Uterus (tissue), 3 donors: ENCODE measurements at regions not wholly inside any gene's neighbourhood (a gene's known extent, or its start where the extent isn't known, plus 50 kb on each side); places are given as distances from the start of the nearest gene placed in this dataset.

Experiments
- DNase-seq, 2 donors: peaks; one replicate each; pipeline ENCODE4 v3.0.0-alpha.2; 2019 to 2020
- H3K27ac ChIP-seq, 2 donors: fragments of 200-600 bp; sonication (generic); 1 replicate in 1 of 2; 2 replicates in 1 of 2; pipeline ENCODE4 v1.5.1; 2016 to 2018
- H3K27me3 ChIP-seq, 2 donors: fragments of 200-600 bp; sonication (generic); one replicate each; pipeline ENCODE4 v1.5.1; 2018 to 2019; ENCODE audit warnings: control low read depth in 1 of 2
- H3K36me3 ChIP-seq, 2 donors: fragments of 200-600 bp; sonication (generic); one replicate each; pipeline ENCODE4 v1.5.1; 2019; ENCODE audit warnings: control low read depth in 1 of 2
- H3K4me1 ChIP-seq, 2 donors: fragments of 200-600 bp; sonication (generic); one replicate each; pipeline ENCODE4 v1.5.1; 2018 to 2019; ENCODE audit warnings: control low read depth in 1 of 2
- H3K4me3 ChIP-seq, 2 donors: fragments of 200-600 bp; sonication (generic); 1 replicate in 1 of 2; 2 replicates in 1 of 2; pipeline ENCODE4 v1.5.1; 2018 to 2019; ENCODE audit warnings: mild to moderate bottlenecking in 1 of 2
- H3K9me3 ChIP-seq, 2 donors: fragments of 200-600 bp; sonication (generic); one replicate each; pipeline ENCODE4 v1.5.1; 2019; ENCODE audit warnings: control low read depth in 1 of 2
- POLR2A ChIP-seq, 2 donors: fragments of 450-650 bp; IDR thresholded peaks; one replicate each; pipeline ENCODE4 v1.6.1; 2016; ENCODE audit warnings: antibody characterized with exemption in 2 of 2, mild to moderate bottlenecking in 1 of 2, moderate library complexity in 1 of 2
- intact Hi-C: fragments of 100-400 bp; cut with DNase I; formaldehyde crosslinking; loops from one replicate; pipeline ENCODE4 v1.15.1; 2023; ENCODE audit warnings: low total_unique reads
- TF ChIP-seq, protein P1 (sequence below), 4 experiments: fragments of 200-600 bp in 2 of 4; fragments of 450-650 bp in 2 of 4; sonication (generic) in 2 of 4; IDR thresholded peaks; one replicate each; pipeline ENCODE4 v1.5.1; 2016 to 2019; ENCODE audit warnings: antibody characterized with exemption in 4 of 4, mild to moderate bottlenecking in 2 of 4, moderate library complexity in 1 of 4
- donor health status: DM: yes; HTN: yes; CAD: no.

DNA sequence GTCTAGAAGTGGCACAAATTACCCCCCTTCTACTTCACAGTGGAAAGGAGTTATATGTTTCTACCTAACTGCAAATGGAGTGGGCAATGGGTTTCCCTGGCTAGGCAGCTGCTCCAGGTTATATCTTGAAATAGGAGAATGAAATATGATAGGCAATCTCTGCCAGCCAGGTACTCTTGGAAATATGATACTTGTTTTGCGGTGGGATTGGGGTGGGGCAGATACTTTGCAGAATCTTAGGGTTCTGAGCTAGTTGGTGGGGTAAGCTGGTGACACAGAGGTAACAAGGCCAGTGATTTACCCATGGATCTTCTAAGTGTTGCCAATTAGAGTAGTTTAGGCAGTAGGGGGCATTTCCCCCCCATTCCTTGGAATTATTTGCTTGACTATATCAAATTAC is 140.1 kb downstream of the ATP23 start:
- no peak for DNase-seq
- Histone ChIP-seq H3K36me3 (no peaks in the 10 kb centered on the region), H3K9me3 (no peaks in the 10 kb centered on the region), H3K27ac (no peak overlapping the region), H3K27me3 (no peaks in the 10 kb centered on the region), H3K4me1 (no peaks in the 10 kb centered on the region), H3K4me3 (no peak overlapping the region)
- intact Hi-C loops = no loop called here
- TF ChIP-seq, protein P1, sequence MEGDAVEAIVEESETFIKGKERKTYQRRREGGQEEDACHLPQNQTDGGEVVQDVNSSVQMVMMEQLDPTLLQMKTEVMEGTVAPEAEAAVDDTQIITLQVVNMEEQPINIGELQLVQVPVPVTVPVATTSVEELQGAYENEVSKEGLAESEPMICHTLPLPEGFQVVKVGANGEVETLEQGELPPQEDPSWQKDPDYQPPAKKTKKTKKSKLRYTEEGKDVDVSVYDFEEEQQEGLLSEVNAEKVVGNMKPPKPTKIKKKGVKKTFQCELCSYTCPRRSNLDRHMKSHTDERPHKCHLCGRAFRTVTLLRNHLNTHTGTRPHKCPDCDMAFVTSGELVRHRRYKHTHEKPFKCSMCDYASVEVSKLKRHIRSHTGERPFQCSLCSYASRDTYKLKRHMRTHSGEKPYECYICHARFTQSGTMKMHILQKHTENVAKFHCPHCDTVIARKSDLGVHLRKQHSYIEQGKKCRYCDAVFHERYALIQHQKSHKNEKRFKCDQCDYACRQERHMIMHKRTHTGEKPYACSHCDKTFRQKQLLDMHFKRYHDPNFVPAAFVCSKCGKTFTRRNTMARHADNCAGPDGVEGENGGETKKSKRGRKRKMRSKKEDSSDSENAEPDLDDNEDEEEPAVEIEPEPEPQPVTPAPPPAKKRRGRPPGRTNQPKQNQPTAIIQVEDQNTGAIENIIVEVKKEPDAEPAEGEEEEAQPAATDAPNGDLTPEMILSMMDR (IDR thresholded peaks at IDR 0.05) = no peak
- no peak for TF ChIP-seq POLR2A (IDR thresholded peaks at IDR 0.05)

DNA sequence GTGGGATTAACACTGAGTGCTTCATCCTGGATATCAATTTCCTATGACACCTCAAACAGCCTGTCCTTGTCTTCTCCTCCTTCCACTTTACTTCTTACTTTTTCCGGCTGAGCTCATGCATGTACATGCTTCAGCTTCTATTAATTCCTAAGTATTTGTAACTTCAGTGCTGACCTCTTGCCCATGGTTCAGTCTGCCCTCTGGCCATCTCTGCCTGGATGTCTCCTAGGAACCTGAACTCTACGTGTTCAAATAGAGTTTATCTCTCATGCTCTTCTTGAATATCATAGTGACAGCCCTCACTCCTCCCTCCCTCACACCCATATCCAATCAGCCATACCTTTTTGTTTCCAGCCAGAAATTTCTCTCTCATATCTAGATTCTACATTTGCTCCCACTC is 141.6 kb downstream of the ATP23 start:
- Histone ChIP-seq H3K9me3 (no peaks in the 10 kb centered on the region), H3K4me3 (no peak overlapping the region), H3K4me1 (no peaks in the 10 kb centered on the region), H3K36me3 (no peaks in the 10 kb centered on the region), H3K27ac (no peak overlapping the region), H3K27me3 (no peaks in the 10 kb centered on the region)
- TF ChIP-seq POLR2A (IDR thresholded peaks at IDR 0.05) = no peak
- DNase-seq = no peak
- intact Hi-C loops = no loop called here

DNA sequence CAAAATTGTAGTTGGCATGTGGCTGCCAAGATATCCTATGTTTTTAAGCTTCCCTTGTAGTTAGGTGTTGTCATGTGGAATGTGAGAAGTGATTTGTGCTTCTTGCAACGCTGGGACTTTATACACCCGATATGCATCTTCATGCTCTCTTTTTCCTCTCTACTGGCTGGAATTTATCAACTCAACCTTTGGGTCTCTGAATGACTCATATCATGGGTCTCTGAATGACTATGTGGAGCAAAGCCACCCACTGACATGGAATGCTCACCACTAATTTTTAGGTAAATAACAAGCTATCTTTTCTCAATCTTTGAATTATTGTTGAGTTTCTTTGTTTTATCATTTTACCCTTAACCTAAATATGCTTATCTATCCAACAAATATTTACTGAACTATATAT is 144.6 kb downstream of the ATP23 start:
- Histone ChIP-seq H3K4me3 (no peak overlapping the region), H3K36me3 (no peaks in the 10 kb centered on the region), H3K4me1 (no peaks in the 10 kb centered on the region), H3K27ac (no peak overlapping the region), H3K9me3 (no peaks in the 10 kb centered on the region), H3K27me3 (no peaks in the 10 kb centered on the region)
- TF ChIP-seq POLR2A (IDR thresholded peaks at IDR 0.05) = no peak
- TF ChIP-seq, protein P1 (IDR thresholded peaks at IDR 0.05) = no peak
- intact Hi-C loops = no loop called here
- no peak for DNase-seq

DNA sequence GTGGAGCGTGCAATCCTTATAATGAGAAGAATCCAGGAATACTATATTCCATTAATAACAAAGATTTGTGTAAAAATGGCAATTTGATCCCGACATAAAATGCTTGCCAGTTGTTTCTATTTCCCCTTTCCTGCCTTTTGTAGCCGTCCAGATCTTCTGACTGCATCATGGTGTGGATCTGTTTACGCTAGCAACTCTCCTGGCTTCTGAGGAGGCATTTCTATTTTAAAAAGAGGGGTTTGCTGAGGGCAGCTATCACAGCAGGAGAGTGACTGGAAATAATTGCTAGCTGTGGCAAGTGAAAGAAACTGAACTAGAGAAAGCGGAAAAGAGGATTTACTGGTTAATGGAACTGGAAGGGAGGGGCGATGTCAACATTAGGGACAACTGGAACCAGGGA is 145.6 kb downstream of the ATP23 start:
- Histone ChIP-seq H3K4me3 (no peak overlapping the region), H3K27ac (no peak overlapping the region), H3K4me1 (no peaks in the 10 kb centered on the region), H3K9me3 (no peaks in the 10 kb centered on the region), H3K36me3 (no peaks in the 10 kb centered on the region), H3K27me3 (no peaks in the 10 kb centered on the region)
- intact Hi-C loops = no loop called here
- DNase-seq = no peak
- TF ChIP-seq, protein P1 (IDR thresholded peaks at IDR 0.05) = no peak
- TF ChIP-seq POLR2A (IDR thresholded peaks at IDR 0.05) = no peak

DNA sequence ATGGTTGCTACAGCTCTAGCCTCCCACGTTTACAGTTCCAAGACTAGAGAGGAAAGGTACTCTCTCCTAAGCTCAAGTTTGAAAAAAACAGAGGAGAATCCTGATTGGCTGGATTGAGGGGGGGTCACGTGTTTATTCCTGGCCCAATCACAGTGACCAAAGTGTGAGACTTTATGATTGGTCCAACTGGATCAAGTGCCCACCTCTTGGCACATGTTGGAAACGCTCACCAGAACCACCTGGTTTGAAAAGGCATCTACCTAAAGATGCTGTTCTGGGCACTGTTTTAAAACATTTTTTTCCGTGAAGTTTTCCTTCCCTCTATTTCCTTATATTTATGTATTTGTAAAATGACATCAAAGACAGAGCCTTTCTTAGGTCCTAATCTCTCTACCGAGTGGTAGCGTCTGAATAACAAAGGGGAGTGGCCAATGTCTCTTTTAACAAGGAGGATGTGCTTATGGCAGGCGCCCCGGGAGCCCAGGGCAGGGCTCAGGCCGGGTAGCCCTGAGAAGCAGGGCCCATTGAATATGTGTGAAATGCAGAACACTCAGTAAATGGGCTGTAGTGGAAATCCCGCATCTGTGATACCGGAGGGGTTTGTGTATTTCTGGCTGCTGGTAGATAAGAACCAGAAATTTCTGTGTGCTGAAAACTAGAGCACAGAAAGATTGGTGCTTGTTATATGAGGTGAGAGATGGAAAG is 146.2 kb downstream of the ATP23 start:
- intact Hi-C loops = no loop called here
- Histone ChIP-seq H3K4me1 (no peaks in the 10 kb centered on the region), H3K27me3 (no peaks in the 10 kb centered on the region), H3K27ac (no peak overlapping the region), H3K36me3 (no peaks in the 10 kb centered on the region), H3K9me3 (no peaks in the 10 kb centered on the region), H3K4me3 (no peak overlapping the region)
- no peak for DNase-seq
- TF ChIP-seq, protein P1 (IDR thresholded peaks at IDR 0.05) = no peak
- no peak for TF ChIP-seq POLR2A (IDR thresholded peaks at IDR 0.05)

DNA sequence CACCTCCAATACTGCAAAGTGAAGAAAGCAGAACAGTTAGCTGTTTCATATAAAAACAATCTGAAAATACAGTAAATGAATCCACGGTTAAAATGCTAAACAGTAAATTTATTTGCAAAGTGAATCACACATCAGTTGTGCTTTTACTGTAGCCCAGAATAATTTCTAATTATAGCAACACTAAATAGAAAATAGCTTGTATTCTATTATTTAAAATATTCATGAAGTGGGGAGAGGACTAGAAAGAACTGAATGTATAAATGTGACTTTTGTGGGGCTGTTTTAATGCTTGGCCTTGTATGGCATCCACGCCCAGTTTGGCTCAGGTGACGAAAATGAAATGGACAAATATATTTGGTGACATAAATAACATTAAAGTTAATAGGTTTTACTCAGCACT is 148.2 kb downstream of the ATP23 start:
- TF ChIP-seq, protein P1 (IDR thresholded peaks at IDR 0.05) = no peak
- no peak for TF ChIP-seq POLR2A (IDR thresholded peaks at IDR 0.05)
- no peak for DNase-seq
- no peaks in the 10 kb centered on the region for H3K27me3 ChIP-seq
- H3K27ac ChIP-seq = no peak overlapping the region
- no peaks in the 10 kb centered on the region for H3K4me1 ChIP-seq
- no peak overlapping the region for H3K4me3 ChIP-seq
- H3K36me3 ChIP-seq = no peaks in the 10 kb centered on the region
- H3K9me3 ChIP-seq = no peaks in the 10 kb centered on the region
- intact Hi-C loops = no loop called here
